Duodenal mucosa (tissue), 2 donors: ENCODE measurements at regions not wholly inside any gene's neighbourhood (a gene's known extent, or its start where the extent isn't known, plus 50 kb on each side); places are given as distances from the start of the nearest gene placed in this dataset.

Experiments used
- H3K27ac ChIP-seq: one replicate; pipeline ENCODE4 v1.7.0; 2013; ENCODE audit warnings: low read depth, low read length
- H3K27me3 ChIP-seq, 2 donors: one replicate each; pipeline ENCODE4 v1.7.0; 2013; ENCODE audit warnings: low read length in 2 of 2, control low read depth in 1 of 2; ENCODE audit not compliant: insufficient read depth in 2 of 2, control insufficient read depth in 1 of 2
- H3K36me3 ChIP-seq, 2 donors: one replicate each; pipeline ENCODE4 v1.7.0; 2013; ENCODE audit warnings: low read length in 2 of 2, control low read depth in 1 of 2; ENCODE audit not compliant: insufficient read depth in 2 of 2, control insufficient read depth in 1 of 2
- H3K4me1 ChIP-seq, 2 donors: one replicate each; pipeline ENCODE4 v1.7.0; 2013; ENCODE audit warnings: low read length in 2 of 2, control low read depth in 1 of 2; ENCODE audit not compliant: insufficient read depth in 2 of 2, control insufficient read depth in 1 of 2
- H3K4me3 ChIP-seq, 2 donors: one replicate each; pipeline ENCODE4 v1.7.0; 2013; ENCODE audit warnings: low read length in 2 of 2, low read depth in 1 of 2
- H3K9ac ChIP-seq, 2 donors: one replicate each; pipeline ENCODE4 v1.7.0; 2013; ENCODE audit warnings: low read length in 2 of 2, low read depth in 1 of 2
- H3K9me3 ChIP-seq, 2 donors: one replicate each; pipeline ENCODE4 v1.7.0; 2013; ENCODE audit warnings: low read length in 2 of 2, control low read depth in 1 of 2; ENCODE audit not compliant: control insufficient read depth in 1 of 2

DNA sequence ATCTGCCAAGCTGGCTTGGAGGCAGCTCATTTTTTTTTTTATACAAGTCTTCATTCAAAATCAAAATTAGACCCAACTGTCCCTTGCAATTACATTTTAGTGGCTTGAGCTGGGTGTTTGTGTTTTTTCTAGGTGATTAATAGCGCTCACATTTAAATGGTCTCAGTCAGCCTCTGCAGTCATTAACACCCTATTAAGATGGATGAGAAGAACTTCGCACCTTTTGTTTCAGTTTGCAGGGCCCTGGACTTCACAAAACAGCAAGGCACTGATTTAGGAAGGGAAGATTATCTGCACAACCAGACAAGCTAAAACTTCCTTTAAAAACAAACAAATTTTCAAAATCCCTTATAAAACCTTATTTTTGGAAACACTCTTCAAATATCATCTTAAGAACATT is 374.8 kb downstream of the EFNA5 start:
- H3K36me3 ChIP-seq = no peaks in the 10 kb centered on the region
- no peak overlapping the region for H3K27ac ChIP-seq
- peaks cover 17 to 25% of the 10 kb centered on the region in 2 donors for H3K4me1 ChIP-seq
- H3K9ac ChIP-seq = no peak overlapping the region
- no peaks in the 10 kb centered on the region for H3K9me3 ChIP-seq
- no peak overlapping the region for H3K4me3 ChIP-seq
- no peaks in the 10 kb centered on the region for H3K27me3 ChIP-seq

DNA sequence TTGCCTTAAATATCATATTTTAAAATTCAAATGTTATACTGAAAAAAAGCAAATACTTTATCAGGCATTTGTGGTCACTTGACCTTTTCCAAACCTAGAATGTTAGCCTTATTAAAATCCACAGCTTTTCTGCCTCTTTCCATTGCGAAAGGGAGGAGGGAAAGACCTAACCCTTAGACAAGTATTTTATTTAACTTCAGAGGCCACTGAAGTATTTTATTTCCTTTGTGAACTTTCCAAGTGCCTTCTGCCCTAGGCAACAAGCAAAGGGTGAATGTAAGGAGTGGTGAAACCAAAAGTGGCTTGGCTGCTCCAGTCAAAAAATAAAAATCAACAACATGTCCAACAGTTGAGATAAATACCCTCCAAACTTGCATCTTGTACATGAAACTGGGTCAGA is 376.1 kb downstream of the EFNA5 start:
- Histone ChIP-seq H3K27ac (no peak overlapping the region), H3K4me3 (no peak overlapping the region), H3K27me3 (no peaks in the 10 kb centered on the region), H3K36me3 (no peaks in the 10 kb centered on the region), H3K4me1 (peaks cover 23 to 32% of the 10 kb centered on the region in 2 donors), H3K9me3 (no peaks in the 10 kb centered on the region), H3K9ac (no peak overlapping the region)

DNA sequence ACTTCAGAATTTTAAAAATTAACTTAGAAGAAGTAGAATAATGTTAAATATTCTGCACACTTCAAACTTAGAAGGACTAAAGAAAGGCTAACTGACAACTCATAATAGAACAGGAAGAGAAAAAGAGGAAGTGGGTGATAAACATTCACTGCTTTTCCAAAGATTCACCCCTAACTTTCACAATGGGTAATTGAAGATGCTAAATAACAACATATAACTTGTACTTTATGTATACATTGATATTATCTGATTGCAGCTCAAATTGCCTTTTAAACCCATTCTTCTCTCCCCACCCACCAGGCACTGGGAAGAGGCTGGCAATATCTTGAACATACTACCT is 376.6 kb downstream of the EFNA5 start:
- Histone ChIP-seq H3K4me1 (peaks cover 23 to 32% of the 10 kb centered on the region in 2 donors), H3K27ac (no peak overlapping the region), H3K9ac (no peak overlapping the region), H3K27me3 (no peaks in the 10 kb centered on the region), H3K4me3 (no peak overlapping the region), H3K36me3 (no peaks in the 10 kb centered on the region), H3K9me3 (no peaks in the 10 kb centered on the region)

DNA sequence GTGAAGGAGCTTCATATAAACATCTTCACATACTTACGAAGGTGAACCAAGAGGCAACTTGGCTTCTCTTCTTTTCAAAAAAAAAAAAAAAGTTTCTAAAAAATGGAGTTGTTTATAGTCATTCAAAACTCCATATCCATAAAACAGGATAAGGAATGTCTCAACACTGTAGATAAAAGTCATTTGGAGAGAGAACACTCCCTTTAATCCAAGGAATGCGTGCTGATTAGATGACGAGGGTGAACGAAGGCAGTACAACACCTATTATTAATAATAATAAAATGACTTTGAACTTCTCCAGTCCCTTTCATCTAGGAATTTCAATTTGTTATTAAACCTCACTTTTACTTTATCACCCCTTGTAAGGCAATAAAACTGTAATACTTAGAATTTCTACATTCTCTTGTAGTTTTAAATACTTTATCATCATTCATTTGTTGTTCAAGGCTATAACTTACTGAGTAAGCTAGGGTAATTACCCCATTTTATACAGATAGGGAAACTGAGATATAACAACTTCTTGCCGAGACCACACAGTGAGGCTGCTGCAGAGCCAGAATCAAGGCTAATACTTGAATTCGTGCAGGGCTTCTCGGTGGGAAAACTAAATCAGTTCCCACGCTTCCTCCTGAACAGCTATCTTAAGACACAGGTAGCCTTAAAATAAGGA is 377.1 kb downstream of the EFNA5 start:
- H3K9me3 ChIP-seq = no peaks in the 10 kb centered on the region
- no peaks in the 10 kb centered on the region for H3K27me3 ChIP-seq
- no peaks in the 10 kb centered on the region for H3K36me3 ChIP-seq
- no peak overlapping the region for H3K4me3 ChIP-seq
- H3K27ac ChIP-seq = no peak overlapping the region
- peaks cover 23 to 32% of the 10 kb centered on the region in 2 donors for H3K4me1 ChIP-seq
- H3K9ac ChIP-seq = no peak overlapping the region

DNA sequence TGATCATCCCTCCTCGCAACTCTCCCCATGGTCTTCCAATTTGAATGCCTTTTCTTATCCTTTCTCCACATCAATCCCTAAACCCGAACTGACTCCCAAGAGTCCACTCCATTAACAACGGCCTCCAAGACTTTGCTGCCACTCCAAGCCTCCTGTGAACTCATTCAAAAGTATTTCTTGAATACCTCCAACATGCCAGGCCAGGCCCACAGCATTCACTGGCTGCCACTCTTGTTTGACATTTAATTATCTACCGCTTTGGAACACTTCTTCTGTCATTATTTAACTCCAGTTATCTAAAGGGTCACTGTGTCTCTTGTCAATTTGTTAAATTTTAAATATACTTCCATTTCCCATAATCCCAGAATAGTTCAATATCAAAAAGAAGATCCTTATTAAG is 378.9 kb downstream of the EFNA5 start:
- Histone ChIP-seq H3K27ac (no peak overlapping the region), H3K4me3 (no peak overlapping the region), H3K9ac (no peak overlapping the region), H3K9me3 (no peaks in the 10 kb centered on the region), H3K27me3 (no peaks in the 10 kb centered on the region), H3K4me1 (peaks cover 23 to 32% of the 10 kb centered on the region in 2 donors), H3K36me3 (no peaks in the 10 kb centered on the region)

DNA sequence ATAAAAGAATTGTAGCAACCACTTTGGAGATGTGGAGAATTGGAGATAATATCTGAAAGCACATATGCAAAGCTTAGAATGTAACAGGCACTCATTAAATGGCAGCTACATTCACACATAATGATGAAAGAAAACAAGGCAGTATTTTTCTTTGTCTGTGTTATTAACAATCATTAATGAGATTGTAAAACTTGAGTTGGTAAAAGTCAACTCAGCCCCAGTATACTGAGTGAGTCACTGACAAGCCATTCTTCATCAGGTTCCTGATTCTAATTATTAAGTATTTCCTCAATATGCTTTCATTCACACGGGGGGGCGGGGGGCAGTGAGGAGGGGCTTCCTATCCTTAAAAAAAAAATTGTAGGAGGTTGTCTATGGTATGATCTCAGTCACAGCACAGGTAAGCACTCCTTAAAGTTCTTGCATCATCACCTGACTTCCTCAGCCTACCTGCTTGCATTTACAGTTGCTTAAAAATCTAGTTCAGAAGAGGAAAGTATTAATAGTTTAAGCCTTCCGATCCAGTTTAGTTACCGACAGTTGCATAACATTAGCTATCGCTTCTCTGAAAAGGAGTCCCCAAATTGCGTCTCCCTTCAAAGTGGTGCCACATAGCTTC is 379.8 kb downstream of the EFNA5 start:
- Histone ChIP-seq H3K27ac (no peak overlapping the region), H3K27me3 (no peaks in the 10 kb centered on the region), H3K9ac (no peak overlapping the region), H3K4me3 (no peak overlapping the region), H3K4me1 (peaks cover 23 to 32% of the 10 kb centered on the region in 2 donors), H3K36me3 (no peaks in the 10 kb centered on the region), H3K9me3 (no peaks in the 10 kb centered on the region)

DNA sequence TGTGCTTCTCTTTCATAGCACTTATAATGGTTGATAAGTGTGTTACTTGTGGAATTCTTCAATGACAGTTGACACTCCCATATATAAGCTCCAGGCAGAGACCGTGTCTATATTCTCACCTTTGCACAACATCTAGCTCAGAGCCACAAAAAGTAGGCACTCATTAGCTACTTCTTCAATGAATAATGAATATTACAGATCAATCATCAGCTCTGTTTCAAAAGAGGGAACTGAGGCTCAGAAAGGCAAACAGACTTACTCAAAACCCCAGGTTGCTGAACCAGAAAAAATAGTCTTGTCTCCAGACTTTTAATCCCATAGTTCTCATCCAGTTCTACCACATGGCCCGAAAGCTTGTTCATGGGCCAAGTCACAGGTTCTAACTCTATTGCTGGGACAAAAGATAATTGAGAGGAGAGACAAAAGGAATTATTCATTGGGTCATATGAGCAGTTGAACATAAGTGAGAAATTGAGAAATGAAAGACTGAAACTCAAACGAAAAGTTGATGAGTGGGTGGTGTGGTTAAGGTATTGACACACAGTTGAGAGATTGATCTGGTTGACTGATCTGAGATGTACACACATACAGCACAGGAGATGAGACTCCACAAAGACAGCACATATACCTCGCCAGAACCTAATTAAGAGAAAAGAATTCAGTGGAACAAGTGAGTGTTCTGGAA is 381.6 kb downstream of the EFNA5 start:
- Histone ChIP-seq H3K9ac (no peak overlapping the region), H3K9me3 (no peaks in the 10 kb centered on the region), H3K36me3 (no peaks in the 10 kb centered on the region), H3K4me3 (no peak overlapping the region), H3K27ac (no peak overlapping the region), H3K4me1 (peaks cover 14 to 23% of the 10 kb centered on the region in 2 donors), H3K27me3 (no peaks in the 10 kb centered on the region)

DNA sequence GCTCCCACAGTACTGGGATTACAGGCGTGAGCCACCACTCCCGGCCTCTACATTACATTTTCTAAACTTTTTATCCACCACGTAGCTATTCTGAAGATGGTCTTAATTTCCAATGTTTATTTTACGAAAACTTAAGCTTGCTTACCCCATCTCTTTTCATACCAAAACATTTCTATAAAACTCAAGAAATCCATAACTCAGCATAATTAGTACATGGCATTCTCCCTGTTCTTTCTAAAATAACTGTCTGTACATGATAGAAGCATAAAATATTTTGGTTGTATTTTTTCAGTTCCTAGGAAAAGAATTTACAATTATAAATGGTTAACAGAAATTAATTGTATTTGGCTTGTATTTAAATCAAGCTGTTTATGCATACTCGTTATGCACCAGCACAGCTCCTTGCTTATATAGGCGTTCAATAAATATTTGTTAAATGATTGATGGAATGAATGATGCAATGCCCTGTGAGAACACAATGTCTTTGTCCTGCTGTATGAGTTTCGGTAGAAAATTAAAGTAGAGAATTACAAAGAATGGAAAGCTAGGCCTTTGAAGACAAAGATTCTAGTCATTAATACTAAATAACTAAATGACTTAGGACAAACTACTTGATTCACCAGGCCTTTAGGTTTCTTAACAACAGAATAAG is 384.2 kb downstream of the EFNA5 start:
- H3K27me3 ChIP-seq = no peaks in the 10 kb centered on the region
- peaks cover 6 to 14% of the 10 kb centered on the region in 2 donors for H3K4me1 ChIP-seq
- H3K9me3 ChIP-seq = no peaks in the 10 kb centered on the region
- no peak overlapping the region for H3K4me3 ChIP-seq
- no peaks in the 10 kb centered on the region for H3K36me3 ChIP-seq
- H3K27ac ChIP-seq = no peak overlapping the region
- no peak overlapping the region for H3K9ac ChIP-seq

DNA sequence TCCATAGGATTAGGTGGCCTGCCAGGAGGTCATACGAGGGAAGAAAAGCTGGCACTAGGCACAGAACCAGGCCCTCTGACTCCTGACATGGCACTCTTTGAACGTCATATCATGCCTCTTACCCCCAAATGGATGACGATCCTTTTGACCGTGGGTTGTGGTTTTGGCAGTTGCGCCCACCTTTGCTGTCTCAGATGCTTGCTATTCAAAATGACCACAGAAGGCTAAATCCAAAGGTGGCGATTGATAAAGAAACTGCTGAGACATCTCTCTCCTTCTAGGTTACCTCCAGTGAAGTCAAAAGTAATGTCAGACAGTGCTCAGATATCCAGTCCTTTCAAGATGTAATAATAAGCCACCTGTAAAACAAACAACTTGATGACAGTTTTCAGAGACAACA is 385.0 kb downstream of the EFNA5 start:
- Histone ChIP-seq H3K36me3 (no peaks in the 10 kb centered on the region), H3K4me1 (peaks cover 6% of the 10 kb centered on the region in 2 donors), H3K4me3 (no peak overlapping the region), H3K27ac (no peak overlapping the region), H3K9me3 (no peaks in the 10 kb centered on the region), H3K27me3 (no peaks in the 10 kb centered on the region), H3K9ac (no peak overlapping the region)
